Activated CD8-positive, alpha-beta memory T cell treated with anti-CD3 and anti-CD28 coated beads for 36 hours (primary cell): ENCODE measurements at regions not wholly inside any gene's neighbourhood (a gene's known extent, or its start where the extent isn't known, plus 50 kb on each side); places are given as distances from the start of the nearest gene placed in this dataset.

Experiments
- CTCF ChIA-PET: fragments of 350-600 bp; sonication (Branson Sonifier 250); formaldehyde crosslinking; loops from one replicate; lab custom pipeline; 2021; ENCODE audit warnings: antibody characterized with exemption; lab: Charles Lee
- POLR2A ChIA-PET: fragments of 350-600 bp; sonication (Branson Sonifier 250); formaldehyde crosslinking; loops from one replicate; lab custom pipeline; 2021; ENCODE audit warnings: antibody characterized with exemption; lab: Charles Lee

DNA sequence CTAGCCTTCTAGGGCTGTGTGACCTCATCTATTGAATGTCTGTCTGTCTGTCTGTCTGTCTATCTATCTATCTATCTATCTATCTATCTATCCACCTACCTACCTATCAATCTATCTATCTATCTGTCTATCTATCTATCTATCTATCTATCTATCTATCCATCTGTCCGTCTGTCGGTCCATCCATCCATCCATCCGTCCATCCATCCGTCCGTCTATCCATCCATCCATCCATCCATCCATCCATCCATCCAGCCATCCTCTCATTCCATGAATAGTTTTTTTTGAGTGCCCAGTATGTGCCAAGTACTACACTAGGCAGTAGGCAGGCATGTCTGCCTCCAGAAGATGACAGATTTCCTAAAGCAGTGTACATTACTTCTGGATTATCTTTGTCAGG lies 122.5 kb downstream of the FOXB1 start:
- CTCF ChIA-PET, result interaction anchor here (0.7 to 1.5 kb wide), 4 partner anchors 11 to 210 kb away, joined by 3 to 5 read pairs (median 4); no protein-coding TSS in a partner anchor
- POLR2A ChIA-PET, result interaction anchor here (0.7 to 0.8 kb wide), 2 partner anchors 11 to 84 kb away, joined by 4 to 6 read pairs; no protein-coding TSS in a partner anchor

DNA sequence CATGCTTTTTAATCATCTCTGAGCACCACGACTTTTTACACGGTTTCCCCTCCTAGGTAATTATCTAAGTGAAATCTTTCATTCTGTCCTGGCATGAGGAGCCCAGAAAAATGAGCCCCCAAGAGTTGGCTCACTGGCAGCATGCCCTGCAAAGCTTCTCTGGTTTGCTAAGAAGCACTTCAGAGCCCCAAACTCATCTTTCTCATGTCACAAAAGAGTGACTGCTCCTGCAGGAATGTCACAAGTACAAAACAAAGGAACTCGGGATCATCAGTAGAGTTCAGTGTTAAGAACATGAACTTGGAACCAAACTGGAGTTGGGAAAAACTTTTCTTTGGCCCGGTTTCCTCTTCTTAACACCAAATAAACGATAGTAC lies 123.9 kb downstream of the FOXB1 start:
- CTCF ChIA-PET, result interaction anchor here (0.9 to 1.5 kb wide), 3 partner anchors 83 to 211 kb away, joined by 3 to 5 read pairs (median 4); no protein-coding TSS in a partner anchor
- POLR2A ChIA-PET, result interaction anchor here (0.6 kb wide), 1 partner anchor 225 kb away, joined by 8 read pairs; no protein-coding TSS in a partner anchor

DNA sequence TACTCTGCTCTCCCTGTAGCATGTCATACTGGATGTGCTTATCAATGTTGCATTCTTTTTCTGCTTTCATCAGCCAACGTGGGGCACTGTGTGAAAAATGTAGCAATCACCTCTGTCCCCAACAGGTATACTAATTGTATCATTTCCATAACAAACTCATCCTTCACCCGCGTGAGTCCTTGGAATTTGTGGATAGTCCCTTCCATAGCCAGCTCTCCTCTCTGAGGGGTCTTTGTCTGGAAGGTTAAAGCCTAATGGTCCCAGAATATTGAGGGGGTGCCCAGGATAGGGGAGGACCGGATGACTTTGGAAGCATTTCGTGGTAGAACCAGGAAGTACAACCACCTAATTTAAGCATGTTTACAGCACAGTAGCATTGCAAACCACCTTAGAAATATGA lies 124.6 kb downstream of the FOXB1 start:
- ChIA-PET CTCF (no interaction called here), POLR2A (no interaction called here)

DNA sequence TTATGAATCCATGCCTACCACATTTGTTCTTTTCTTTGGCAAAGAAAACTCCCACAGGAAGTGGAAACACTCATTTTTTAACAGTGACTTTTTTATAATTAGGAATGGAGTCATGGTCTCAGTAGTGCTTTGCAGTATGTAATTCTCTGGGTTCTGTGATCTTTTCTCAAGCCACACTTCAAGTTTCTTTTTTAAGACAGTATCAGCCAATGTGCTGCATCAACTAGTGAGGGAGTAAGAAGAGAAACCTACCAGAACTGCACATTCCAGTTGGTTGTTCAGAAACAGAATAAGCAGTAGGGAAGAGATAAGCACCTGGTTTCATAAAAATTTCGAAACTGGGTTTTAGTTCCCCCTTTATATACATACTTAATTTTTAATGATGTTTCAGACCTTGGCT lies 126.3 kb downstream of the FOXB1 start:
- ChIA-PET CTCF (no interaction called here), POLR2A (no interaction called here)

DNA sequence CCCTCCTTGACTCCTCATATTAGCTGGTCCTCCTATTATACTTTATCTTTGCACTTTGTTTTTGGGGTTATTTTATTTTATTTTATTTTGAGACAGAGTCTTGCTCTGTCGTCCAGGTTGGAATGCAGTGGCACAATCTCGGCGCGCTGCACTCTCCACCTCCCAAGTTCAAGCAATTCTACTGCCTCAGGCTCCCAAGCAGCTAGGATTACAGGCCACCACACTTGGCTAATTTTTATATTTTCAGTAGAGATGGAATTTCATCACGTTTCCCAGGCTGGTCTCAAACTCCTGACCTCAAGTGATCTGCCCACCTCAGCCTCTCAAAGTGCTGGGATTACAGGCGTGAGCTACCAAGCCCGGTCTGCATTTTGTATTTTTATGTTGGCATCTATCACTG lies 126.7 kb downstream of the FOXB1 start:
- ChIA-PET POLR2A (no interaction called here), CTCF (no interaction called here)

DNA sequence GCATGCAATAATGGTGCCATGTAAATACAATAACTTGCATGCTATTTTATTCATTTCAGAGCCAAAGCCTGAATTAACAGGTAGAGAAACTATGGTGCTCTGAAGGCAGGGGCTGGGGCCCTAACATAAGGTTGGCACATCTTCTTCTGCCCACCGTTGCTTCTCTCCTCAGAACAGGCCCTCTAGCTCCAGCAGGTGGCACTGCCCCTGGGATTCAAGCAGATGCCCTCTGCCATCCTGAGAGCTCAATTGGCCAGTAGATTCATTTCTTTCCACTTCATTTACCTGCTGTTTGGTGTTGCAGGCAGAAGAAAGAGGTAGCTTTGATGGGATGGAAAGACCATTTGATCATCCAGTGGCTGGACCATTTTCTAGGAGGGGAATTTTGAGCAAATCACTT lies 130.5 kb downstream of the FOXB1 start:
- ChIA-PET POLR2A (no interaction called here), CTCF (interaction anchor here (1.1 kb wide), 1 partner anchor 45 kb away, joined by 4 read pairs; no protein-coding TSS in a partner anchor)

DNA sequence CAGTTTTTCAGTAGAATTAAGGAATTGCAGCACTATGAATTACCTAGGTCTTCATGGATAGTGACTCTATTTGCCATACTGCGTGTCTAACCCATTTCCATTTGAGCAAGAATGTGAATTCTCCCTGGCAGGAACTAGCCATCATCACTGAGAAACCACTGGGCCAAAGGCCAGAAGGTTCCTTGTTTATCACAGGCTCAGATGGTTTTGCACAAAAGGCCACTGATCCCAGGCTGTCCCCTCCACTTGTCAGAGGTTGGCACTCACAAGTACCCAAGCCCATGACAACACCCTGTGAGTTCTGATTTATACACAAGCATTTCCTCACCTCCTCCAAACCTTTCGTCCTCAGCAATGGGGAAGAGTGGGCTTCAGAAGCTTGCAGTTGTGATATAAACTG lies 131.8 kb downstream of the FOXB1 start:
- ChIA-PET CTCF (no interaction called here), POLR2A (no interaction called here)

DNA sequence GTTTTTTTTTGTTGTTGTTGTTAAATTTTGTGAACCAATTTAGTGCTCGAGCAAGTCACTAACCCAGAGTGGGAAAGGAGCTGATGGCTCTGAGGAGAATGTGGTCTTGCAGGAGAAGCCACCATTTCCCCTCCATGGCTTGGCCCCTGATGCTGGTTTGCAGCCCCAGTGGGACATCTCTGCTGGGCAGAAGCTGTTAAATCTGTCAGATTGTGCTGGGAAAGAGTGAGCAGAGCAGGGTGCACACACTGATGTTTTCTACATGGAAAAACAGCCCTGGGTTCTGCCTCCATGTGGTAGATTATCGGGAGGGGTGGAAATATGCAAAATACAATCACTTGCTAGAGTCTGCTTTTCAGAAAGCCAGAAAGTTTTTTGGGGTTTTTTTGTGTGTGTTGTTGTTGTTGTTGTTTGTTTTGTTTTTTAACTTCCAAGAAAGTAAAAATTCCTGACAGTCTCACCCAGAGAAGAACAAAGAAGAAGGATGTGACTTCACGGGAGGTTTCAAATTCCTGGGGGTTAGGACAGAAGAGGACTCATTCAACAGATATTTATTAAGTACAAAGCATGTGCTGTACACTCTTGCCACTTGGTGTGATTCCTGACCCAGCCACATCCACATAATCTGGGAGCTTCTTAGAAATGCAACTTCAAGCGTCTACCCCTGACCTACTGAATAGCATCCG lies 133.7 kb downstream of the FOXB1 start:
- ChIA-PET CTCF (interaction anchor here (0.5 kb wide), 1 partner anchor 81 kb away, joined by 3 read pairs; no protein-coding TSS in a partner anchor), POLR2A (no interaction called here)

DNA sequence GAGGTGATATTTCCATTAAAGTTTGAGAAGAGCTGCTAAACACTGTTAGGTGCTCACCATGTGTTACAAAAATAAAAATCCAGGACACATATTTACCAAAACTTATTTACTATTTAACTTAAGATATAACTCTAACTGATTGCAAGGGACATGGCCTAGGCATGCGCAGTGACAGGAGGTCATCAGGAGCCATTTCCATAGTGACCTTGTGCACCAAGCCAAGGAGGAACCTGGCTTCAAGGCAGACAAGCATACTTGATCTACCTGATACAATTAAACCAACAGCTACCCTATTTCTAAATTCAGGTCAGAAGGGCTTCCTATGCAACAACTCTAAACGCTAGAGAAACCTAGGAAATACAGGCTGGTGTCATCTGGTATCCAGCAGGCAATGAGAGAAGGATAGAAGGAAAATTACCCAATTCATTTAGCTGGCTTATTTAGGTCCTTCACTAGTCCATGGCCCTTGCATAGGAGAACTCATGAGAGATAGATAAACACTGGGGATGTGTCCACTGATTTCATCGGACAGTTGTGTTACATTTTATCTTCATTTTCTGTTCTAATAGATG lies 134.4 kb downstream of the FOXB1 start:
- ChIA-PET CTCF (no interaction called here), POLR2A (no interaction called here)

DNA sequence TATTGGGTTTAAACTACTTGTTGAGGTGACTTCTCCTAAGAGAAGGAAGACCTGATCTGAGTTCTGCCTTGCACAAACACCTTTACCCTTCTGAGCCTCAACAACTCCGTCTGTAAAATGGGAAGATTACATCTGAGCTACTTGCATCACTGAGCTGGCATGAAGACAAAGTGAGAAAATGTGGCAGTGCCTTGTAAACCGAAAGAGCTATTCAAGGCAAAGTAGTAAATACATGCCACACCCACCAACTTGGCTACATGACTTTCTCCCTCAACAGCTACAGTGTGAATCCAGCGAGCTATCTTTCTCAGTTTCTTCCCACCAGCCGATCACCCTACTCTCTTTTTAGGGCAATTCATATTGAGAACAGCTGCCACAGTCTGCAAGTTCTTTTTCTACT lies 148.3 kb downstream of the FOXB1 start:
- ChIA-PET CTCF (interaction anchor here (1.4 kb wide), 1 partner anchor 236 kb away, joined by 3 read pairs; no protein-coding TSS in a partner anchor), POLR2A (no interaction called here)

DNA sequence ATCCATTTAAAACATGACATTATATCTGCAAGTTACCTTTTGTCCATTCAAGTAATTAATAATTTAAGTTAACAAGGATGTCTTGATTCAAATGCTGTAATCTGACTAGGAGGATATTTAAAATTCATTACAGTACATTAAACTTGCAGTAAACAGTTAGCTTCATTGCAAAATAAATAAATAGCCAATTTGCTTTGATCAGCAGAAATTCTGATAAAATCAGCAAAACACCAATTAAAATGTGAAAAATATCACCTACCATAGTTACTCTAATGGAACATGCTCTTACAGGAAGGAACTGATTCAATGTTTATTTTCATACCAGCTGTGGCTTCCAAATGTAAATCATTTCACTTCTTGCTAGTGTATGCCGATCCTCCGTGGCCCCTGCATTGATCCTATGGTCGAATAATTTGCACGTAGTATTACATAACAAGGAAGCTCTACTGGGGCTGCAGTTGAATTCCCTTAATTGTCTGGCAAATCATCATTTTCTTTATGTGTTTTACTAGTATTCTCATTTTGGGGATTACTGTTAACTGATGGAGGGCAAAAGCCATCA lies 150.7 kb downstream of the FOXB1 start:
- ChIA-PET POLR2A (interaction anchor here (0.7 kb wide), 1 partner anchor 39 kb away, joined by 3 read pairs; no protein-coding TSS in a partner anchor), CTCF (interaction anchor here (1.5 kb wide), 1 partner anchor 237 kb away, joined by 4 read pairs; no protein-coding TSS in a partner anchor)

DNA sequence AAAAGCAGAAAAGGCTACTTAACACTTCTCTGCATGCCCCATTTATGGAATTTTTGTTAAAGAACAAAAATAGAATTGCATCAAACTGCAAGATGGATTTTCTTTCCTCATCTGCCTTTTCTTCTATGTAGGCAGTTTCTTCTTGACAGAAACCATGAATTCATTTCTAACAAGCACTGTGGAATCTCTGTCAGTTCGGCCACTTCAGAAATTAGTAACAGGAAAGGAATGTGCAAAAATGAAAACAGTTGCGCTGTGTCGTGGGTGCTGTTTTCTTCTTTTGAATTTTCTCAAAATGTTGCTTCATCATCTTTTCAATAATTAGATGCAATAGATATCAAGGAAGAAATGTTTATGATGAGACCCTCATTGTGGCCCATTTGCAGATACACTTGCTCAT lies 151.6 kb downstream of the FOXB1 start:
- CTCF ChIA-PET, result interaction anchor here (1.5 kb wide), 1 partner anchor 238 kb away, joined by 4 read pairs; no protein-coding TSS in a partner anchor
- POLR2A ChIA-PET, result no interaction called here

DNA sequence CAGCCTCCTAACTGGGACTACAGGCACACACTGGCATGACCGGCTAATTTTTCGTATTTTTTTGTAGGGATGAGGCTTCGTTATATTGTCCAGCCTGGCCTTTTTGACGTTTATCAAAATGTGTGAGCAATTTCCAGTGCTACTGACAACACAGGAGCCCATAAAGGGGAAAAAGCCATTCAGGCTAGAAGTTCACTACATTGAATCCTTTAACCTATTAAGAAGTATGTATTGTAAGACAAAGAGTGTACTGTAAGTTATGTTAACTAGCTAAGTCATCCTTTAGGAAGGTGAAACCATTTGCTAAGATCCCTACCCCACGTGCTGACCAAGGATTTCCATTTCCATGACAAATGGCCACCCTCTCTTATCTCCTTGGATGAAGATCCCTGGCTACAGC lies 156.8 kb downstream of the FOXB1 start:
- ChIA-PET POLR2A (interaction anchor here (0.6 kb wide), 1 partner anchor 372 kb away, joined by 3 read pairs; no protein-coding TSS in a partner anchor), CTCF (no interaction called here)

DNA sequence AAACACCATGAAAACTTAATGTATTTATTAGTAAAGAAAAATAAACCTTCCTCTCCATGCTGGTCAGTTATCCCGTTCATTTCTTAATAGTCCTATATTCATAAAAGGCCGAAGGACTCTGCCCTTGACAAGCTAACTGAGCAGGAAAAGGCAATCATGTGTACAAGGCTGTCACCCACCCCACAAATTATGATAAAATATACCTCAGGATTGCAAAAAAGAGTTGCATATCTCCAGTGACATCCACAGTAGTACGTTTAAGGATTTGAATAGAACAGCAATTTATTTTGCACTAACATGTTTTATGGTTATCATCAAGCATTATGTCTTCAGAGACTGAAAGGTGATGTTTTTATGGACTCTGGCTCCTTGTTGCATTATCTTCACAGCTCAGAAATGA lies 157.6 kb downstream of the FOXB1 start:
- CTCF ChIA-PET, result no interaction called here
- POLR2A ChIA-PET, result no interaction called here

DNA sequence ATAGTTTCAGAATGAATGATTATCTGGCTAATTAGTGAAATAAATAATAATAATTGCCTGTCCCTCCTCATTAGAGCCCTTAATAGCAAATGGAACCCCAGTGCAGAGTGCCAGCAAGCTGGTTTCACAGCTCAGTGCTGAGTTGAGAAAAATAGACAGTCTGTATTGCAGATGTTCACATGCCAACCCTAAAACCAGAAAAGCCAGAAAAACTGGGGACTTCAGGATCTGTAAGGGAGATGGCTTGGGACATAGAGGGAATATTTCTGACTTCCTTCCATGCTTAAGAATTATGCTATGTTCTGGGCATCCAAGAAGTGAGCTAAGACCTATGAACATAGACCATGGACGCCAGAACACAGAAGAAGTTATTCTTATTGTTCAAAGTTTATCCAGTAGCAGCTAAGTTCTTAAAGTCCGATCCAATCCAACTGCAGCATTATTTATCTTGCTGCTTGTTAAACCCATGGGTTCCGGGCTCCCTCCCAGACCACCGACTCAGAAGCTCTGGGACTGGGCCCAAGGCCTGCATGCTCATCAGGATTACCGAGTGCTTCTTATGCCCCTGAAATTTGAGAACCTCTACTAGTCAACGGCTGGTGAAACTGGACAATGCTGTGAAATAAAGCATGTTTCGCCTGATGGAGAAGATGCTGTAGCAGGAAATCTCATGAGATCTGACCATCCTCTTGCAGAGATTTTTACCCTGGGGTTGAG lies 158.3 kb downstream of the FOXB1 start:
- ChIA-PET POLR2A (no interaction called here), CTCF (no interaction called here)

DNA sequence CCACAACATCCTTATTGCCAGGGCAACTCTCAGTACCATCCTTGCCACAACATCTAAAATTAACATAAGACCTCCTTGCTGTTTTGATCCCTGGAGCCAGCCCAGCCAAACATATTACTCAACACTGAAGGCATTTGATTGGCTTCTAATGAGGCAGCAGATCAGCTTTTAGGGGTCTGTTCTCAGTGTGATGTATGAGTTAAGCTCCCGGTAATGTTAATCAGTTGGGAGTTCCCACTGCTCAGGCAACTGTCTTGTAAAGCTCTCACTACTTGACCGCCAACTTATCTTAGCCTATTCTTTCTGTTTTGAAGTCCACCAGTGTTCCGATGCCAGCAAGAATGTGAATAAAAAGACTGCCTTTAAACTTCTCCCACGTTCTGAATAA lies 158.9 kb downstream of the FOXB1 start:
- CTCF ChIA-PET, result no interaction called here
- POLR2A ChIA-PET, result no interaction called here

DNA sequence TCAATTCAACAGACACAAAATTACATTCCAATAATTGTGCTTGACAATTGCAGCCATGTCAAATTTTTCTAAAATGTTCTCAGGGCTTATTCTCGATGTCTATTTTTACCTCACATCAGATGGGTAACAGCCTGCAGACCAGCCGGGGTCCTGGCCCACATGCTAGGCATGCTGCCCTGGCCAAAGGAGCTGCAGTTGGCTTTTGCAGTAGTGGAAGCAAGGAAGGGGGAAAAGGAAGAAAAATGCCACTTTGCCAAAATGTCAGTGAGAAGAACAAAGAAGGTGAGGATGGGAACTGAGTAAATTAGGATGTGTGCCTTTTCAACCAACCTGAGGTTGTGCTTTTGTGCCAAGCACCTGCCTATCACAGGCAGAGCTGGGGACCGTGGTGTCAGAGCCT lies 161.0 kb downstream of the FOXB1 start:
- ChIA-PET CTCF (interaction anchor here (0.5 kb wide), 1 partner anchor 1085 kb away, joined by 5 read pairs; no protein-coding TSS in a partner anchor), POLR2A (no interaction called here)

DNA sequence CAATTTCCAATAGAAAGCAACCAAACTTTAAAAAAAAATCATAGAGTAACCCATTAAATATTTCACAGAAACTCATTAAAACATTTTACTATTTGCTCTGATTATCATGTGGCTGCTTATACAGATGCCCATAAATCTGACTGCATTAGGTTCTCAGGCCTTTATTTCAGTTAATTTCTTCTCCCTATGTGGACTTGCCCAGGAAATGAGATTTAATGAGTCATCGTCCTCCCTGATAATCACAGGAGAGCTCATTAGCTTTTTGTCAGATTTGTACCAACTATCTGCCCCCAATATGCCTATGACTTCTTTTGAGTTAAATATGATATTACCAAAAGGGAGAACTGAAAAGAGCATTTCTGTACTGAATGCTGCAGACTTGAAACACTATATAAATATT lies 168.0 kb downstream of the FOXB1 start:
- POLR2A ChIA-PET, result no interaction called here
- CTCF ChIA-PET, result no interaction called here

DNA sequence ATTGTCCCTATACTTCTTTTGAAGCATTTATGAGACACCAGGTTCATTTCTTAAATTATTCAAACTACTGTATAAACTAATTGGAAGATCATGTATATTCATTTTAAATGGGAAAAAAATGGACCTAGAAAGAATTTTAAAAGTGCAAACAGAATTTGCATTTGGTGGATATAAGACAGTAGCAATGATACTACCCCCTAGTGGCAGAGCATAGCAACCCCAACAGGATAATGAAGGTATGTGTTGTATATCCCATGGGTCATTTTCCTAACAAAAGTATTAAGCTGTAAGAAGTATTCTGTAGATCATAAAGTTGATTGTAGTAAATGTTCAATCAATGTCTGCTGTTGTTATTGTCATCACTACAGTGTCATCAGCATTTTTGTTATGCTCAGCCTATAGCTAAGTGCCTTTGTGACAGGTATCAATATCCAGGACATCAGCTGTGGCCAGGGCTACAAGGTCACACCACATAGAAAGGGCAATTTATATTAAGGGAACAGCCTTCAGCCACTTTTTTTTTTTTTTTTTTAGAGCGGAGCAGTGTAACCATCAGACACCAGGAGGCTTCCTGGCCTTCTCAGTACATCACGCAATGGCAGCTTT lies 175.8 kb downstream of the FOXB1 start:
- POLR2A ChIA-PET, result no interaction called here
- CTCF ChIA-PET, result interaction anchor here (0.6 to 1.4 kb wide), 10 partner anchors 10 to 262 kb away, joined by 3 to 7 read pairs (median 3); no protein-coding TSS in a partner anchor
